Transverse colon (tissue), 3 donors: ENCODE measurements at regions not wholly inside any gene's neighbourhood (a gene's known extent, or its start where the extent isn't known, plus 50 kb on each side); places are given as distances from the start of the nearest gene placed in this dataset.

Source experiments
- CTCF ChIP-seq, 5 experiments: fragments of 200-600 bp in 3 of 5; fragments of 450-650 bp in 2 of 5; sonication (generic) in 3 of 5; IDR thresholded peaks; 1 replicate in 2 of 5; 2 replicates in 3 of 5; pipeline ENCODE4 v1.5.1; 2016 to 2017; ENCODE audit warnings: antibody characterized with exemption in 5 of 5, inconsistent platforms in 3 of 5, mild to moderate bottlenecking in 2 of 5, moderate library complexity in 1 of 5
- POLR2A ChIP-seq: fragments of 450-650 bp; IDR thresholded peaks from one replicate; pipeline ENCODE4 v1.6.1; 2016; ENCODE audit warnings: antibody characterized with exemption, mild to moderate bottlenecking, moderate library complexity

DNA sequence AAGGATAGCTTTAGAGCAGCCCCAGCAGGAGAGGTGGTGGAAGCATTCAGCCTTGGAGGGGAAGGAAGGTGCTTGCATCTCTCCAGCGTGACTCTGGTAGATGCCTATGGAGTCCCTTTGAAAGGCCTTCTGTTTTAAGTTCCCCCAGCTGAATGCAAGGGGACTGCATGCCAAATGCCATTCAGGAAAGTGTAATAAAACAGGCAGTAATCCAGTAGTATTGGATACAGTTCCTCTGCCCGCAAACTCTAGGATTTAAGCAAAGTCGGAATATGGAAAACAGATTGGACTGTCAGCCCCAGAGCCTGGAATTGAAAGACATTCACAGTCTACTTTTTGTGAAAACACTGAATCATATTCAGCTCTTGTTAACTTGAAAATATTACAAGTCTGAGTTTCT, 125.2 kb upstream of the GAREM1 start:
- TF ChIP-seq POLR2A (no peak), CTCF (IDR thresholded peaks at IDR 0.05) (no peak)
